ENCODE measurements at regions not wholly inside any gene's neighbourhood (a gene's known extent, or its start where the extent isn't known, plus 50 kb on each side); places are given as distances from the start of the nearest gene placed in this dataset.

- TF ChIP-seq GATA2 (IDR thresholded peaks at IDR 0.05; ENCODE audit: low read depth, low read length): no peak
- no peak for TF ChIP-seq GATA3 (IDR thresholded peaks at IDR 0.05; ENCODE audit: low read depth, low read length)
Observed at GRCh38 chr5:51043745-51044144, 339.5 kb upstream of the ISL1 start.

Data from SH-SY5Y (cell line).